ENCODE measurements at regions not wholly inside any gene's neighbourhood (a gene's known extent, or its start where the extent isn't known, plus 50 kb on each side); places are given as distances from the start of the nearest gene placed in this dataset.

DNA sequence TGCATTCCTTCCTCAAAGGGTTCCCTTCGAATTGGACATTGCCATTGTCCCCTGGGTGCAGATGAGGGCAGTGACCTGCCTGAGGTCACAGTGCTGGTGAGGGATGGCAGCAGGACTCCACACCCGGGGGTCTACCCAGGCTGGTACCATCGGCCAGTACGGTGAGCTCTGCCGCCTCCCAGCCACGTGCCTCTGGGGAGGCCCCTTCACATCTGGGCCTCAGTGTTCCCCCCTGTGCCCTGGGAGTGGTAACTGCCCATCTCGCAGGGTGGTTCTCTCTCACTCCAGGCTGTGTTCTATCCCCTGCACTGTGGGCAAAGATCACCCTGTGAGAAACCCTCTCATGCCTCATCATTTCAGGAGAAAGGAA, 99.4 kb upstream of the IQSEC1 start:
- DNase-seq (ENCODE audit: low read depth), result no peak
- TF ChIP-seq, protein P1, sequence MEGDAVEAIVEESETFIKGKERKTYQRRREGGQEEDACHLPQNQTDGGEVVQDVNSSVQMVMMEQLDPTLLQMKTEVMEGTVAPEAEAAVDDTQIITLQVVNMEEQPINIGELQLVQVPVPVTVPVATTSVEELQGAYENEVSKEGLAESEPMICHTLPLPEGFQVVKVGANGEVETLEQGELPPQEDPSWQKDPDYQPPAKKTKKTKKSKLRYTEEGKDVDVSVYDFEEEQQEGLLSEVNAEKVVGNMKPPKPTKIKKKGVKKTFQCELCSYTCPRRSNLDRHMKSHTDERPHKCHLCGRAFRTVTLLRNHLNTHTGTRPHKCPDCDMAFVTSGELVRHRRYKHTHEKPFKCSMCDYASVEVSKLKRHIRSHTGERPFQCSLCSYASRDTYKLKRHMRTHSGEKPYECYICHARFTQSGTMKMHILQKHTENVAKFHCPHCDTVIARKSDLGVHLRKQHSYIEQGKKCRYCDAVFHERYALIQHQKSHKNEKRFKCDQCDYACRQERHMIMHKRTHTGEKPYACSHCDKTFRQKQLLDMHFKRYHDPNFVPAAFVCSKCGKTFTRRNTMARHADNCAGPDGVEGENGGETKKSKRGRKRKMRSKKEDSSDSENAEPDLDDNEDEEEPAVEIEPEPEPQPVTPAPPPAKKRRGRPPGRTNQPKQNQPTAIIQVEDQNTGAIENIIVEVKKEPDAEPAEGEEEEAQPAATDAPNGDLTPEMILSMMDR (IDR thresholded peaks at IDR 0.05; ENCODE audit: insufficient read depth, low read depth, low read length, missing control alignments), result no peak
- H3K4me3 ChIP-seq (ENCODE audit: low read length), result no peak overlapping the region

DNA sequence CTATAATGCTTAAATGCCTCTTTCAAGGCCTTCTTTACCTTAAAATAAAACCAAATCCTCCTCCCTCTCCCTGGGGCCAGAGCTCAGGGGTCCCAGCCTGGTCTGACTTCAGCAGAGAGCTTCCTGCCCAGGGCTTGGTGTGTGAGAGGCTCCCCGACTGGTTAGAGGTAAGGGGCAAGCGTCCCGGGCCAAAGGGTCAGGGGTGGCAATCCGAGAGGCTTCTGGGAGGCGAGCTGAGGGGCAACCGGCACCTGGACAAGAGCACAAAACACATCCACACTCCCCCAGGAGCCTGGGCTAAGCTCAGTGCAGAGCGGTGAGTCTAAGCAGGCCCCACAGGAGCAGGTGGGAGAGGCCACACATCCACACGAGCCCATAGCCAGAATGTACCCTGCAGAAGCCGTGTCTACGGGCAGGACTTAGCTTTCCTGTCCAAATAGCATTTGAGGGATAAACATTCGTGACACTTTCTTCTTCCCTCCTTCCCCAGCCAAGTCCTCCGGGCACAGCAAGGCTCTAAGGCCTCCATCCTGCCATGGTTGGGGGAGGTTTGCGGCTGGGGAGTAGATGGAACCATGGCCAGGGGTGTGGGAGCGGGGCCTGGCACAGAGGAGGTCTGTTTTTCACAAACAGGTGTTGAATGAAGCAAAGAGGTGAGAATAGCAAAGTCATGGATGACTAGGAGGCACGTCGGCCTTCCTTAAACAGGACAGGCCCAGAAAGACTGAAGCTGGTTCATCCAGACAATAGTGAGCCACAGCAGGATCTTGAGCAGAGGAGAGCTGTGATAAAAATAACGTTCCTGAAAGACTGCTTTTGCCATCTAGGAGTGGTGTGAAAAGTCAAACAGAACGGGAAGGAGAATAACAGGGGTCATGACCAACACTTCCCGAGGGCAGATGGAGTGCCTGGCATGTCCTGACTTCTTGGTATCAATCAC, 98.7 kb upstream of the IQSEC1 start:
- no peak for DNase-seq (ENCODE audit: low read depth)
- no peak overlapping the region for H3K4me3 ChIP-seq (ENCODE audit: low read length)
- TF ChIP-seq, protein P1 (IDR thresholded peaks at IDR 0.05; ENCODE audit: insufficient read depth, low read depth, low read length, missing control alignments), result no peak

DNA sequence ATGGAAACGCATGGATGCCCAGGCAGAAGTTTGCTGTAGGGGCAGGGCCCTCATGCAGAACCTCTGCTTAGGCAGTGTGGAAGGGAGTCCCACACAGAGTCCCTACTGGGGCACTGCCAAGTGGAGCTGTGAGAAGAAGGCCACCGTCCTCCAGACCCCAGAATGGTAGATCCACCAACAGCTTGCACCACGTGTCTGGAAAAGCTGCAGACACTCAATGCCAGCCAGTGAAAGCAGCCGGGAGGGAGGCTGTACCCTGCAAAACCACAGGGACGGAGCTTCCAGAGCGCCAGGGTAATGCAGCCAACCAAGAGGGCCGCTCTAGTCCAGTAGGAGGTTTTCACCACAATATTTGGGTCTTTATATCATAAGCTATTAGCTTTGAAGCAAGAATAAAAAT, 97.1 kb upstream of the IQSEC1 start:
- DNase-seq (ENCODE audit: low read depth), result no peak
- H3K4me3 ChIP-seq (ENCODE audit: low read length), result no peak overlapping the region
- TF ChIP-seq, protein P1 (IDR thresholded peaks at IDR 0.05; ENCODE audit: insufficient read depth, low read depth, low read length, missing control alignments), result no peak

DNA sequence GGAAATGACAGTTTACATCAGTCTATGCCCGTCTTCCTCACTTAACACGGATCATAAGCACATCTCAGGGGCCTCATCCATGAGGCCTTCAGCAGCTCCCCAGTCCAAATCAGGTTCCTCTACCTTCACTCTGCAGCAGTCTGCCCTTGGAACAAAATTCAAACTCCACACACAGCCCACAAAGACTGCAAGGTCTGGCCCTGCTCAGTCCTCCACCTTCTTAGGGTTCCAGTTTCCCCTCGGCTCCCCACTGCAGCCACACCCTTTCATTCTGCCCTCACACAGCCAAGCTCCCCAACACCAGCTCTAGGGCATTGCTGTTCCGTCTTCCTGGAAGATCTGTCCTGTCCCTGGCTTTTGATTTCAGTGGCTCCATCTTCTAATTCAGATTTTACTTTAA, 95.2 kb upstream of the IQSEC1 start:
- TF ChIP-seq, protein P1 (IDR thresholded peaks at IDR 0.05; ENCODE audit: insufficient read depth, low read depth, low read length, missing control alignments), result no peak
- no peak overlapping the region for H3K4me3 ChIP-seq (ENCODE audit: low read length)
- DNase-seq (ENCODE audit: low read depth), result no peak

DNA sequence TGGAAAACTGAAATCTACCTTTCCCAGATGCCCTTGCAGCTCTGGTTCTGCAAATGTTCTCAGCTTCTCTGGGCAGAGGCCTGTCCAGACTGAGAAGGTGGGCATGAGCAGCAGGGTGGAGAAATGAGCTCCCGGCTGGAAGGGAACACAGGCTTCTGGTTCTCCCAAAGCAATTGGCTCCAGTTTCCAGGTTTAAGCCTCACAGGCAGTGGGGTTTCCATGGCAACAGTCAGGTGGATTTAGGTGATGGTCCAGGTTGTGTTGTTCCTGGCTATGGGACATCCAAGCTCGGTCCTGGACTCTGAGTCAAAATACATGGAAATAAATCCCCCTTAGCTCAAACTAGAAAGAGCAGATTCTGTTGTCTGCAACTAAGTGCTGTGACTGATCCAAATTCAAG, 94.6 kb upstream of the IQSEC1 start:
- TF ChIP-seq, protein P1 (IDR thresholded peaks at IDR 0.05; ENCODE audit: insufficient read depth, low read depth, low read length, missing control alignments), result no peak
- DNase-seq (ENCODE audit: low read depth), result no peak

DNA sequence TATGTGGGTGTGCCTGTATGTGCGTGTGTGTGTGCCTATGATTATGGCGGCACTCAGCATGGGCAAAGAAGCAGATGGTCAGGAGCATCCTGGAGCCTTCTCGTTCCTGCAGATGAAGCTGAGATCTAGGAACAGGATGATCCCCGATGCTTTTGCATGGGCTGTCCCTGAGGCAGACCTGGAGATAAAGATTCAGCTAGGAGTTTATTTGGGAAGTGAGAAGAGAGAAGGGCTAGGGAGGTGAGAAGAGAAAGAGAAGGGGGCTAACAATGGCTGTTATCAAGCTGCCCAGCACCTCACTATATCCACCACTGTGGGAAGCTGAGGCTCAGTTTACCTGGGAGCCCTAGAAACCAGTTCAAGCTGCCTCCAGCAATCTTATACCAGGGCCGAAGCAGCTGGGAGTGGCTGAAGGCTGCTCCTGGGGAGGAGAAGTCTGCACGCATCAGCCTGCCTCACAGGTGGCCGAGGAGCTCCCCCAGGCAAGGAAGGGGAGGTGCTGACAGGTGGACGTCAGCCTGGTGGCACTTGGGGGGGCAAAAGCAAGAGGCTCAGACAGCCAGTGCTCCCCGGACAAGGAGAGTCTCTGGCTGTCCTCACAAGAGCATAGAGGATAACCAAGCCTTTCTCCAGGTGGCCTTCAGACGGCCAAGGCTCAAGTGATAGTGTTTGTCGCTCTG, 94.0 kb upstream of the IQSEC1 start:
- TF ChIP-seq, protein P1 (IDR thresholded peaks at IDR 0.05; ENCODE audit: insufficient read depth, low read depth, low read length, missing control alignments), result no peak
- H3K4me3 ChIP-seq (ENCODE audit: low read length), result no peak overlapping the region
- no peak for DNase-seq (ENCODE audit: low read depth)

More for the DNA sequence above, 94.6 kb upstream of the IQSEC1 start:
- no peak overlapping the region for H3K4me3 ChIP-seq (ENCODE audit: low read length)
